ENCODE measurements at regions not wholly inside any gene's neighbourhood (a gene's known extent, or its start where the extent isn't known, plus 50 kb on each side); places are given as distances from the start of the nearest gene placed in this dataset.

DNA sequence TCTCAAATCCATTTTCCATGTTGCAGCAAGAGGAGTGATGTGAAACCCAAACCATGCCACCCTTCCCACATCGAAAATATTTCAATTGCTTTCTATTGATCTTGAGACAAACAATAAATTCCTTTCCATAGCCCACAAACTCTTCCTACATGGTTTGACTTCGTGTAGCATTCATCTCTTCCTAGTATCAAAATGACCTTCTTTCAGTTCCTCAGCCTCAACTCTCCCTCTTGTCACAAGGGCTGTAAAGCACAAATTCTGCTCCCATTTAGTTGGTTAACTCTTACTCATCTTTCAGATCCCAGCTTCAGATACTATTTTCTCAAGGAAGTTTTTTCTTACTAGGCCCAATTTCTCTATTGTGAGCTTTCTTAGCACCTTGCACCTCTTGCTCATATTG lies 99.0 kb downstream of the ZNF281 start:
- TF ChIP-seq CTCF (IDR thresholded peaks at IDR 0.05 in 8 of 11, conservative IDR thresholded peaks at IDR 0.05 in 3 of 11) (no peak), POLR2A (IDR thresholded peaks at IDR 0.05) (no peak), POLR2AphosphoS5 (IDR thresholded peaks at IDR 0.05) (no peak)
